Stimulated activated naive CD4-positive, alpha-beta T cell (primary cell): ENCODE measurements at regions not wholly inside any gene's neighbourhood (a gene's known extent, or its start where the extent isn't known, plus 50 kb on each side); places are given as distances from the start of the nearest gene placed in this dataset.

ENCODE experiments used
- DNase-seq, 6 experiments: peaks; one replicate each; lab custom pipeline; 2025; lab: John Stamatoyannopoulos, UW

- DNase-seq: no peak
Observed at GRCh38 chr17:34711646-34712045, 132.3 kb downstream of the TMEM132E start.

DNA sequence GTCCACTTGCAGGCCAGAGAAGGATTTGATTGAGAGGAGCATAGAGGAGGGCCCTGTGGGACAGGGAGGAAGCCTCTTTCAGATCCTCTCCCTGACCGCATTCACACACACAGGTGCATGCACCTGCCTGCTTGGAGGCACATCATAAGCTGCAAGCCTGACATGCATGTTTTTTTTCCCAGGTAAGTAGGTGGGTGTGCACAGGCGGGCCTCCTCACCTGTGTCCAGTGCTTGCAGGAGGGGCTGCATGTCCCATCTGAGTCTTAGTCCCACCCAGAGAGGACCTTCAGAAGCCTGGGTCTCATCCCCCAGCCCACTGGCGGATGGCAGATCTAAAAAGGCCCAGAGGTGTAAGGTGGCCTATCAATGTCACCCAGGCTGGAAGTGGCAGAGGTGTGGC is 130.8 kb downstream of the TMEM132E start:
- DNase-seq: no peak

GRCh38 chr17:34709158-34709754 is 129.9 kb downstream of the TMEM132E start:
- DNase-seq: no peak

GRCh38 chr17:34706029-34706428 is 126.6 kb downstream of the TMEM132E start:
- peak in 1 of 6 experiments; percentile 1 for DNase-seq

GRCh38 chr17:34703533-34703932 is 124.2 kb downstream of the TMEM132E start:
- DNase-seq: peak in 1 of 6 experiments; percentile 2

- no peak for DNase-seq
Observed at GRCh38 chr17:34699181-34699580, 119.8 kb downstream of the TMEM132E start.

DNA sequence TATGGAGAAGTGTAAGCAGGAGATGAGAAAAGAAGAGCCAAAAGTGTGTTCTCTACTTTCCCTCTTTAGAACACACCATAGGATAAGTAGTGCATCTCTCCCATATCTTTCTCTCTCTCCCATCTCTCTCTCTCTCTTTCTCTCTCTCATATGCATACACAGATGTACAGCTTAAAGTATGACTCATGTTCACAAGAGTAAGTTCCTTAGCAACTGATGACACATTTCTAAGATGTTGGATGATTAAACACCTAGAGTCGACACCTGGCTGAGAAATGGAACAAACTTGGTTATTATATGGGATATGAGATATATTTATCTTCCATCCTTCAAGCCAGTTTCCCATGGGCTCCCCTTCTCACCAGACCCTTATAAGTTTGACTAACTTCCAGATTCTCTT is 113.5 kb downstream of the TMEM132E start:
- DNase-seq: no peak
